H7 (cell line): ENCODE measurements at regions not wholly inside any gene's neighbourhood (a gene's known extent, or its start where the extent isn't known, plus 50 kb on each side); places are given as distances from the start of the nearest gene placed in this dataset.

Experiments
- DNase-seq: peaks from one replicate; pipeline ENCODE4 v3.0.0; 2012
- H3K27me3 ChIP-seq: 2 replicates; pipeline ENCODE4 v1.6.0; 2011; ENCODE audit warnings: mild to moderate bottlenecking, low read length; ENCODE audit not compliant: control insufficient read depth, insufficient read depth
- H3K36me3 ChIP-seq: replicated peaks from 2 replicates; pipeline ENCODE4 v1.5.1; 2011; ENCODE audit warnings: low read length; ENCODE audit not compliant: control insufficient read depth, insufficient read depth
- H3K4me3 ChIP-seq: 2 replicates; pipeline ENCODE4 v1.5.1; 2011; ENCODE audit warnings: low read depth, mild to moderate bottlenecking, control low read depth, low read length, moderate library complexity; ENCODE audit not compliant: insufficient read depth

DNA sequence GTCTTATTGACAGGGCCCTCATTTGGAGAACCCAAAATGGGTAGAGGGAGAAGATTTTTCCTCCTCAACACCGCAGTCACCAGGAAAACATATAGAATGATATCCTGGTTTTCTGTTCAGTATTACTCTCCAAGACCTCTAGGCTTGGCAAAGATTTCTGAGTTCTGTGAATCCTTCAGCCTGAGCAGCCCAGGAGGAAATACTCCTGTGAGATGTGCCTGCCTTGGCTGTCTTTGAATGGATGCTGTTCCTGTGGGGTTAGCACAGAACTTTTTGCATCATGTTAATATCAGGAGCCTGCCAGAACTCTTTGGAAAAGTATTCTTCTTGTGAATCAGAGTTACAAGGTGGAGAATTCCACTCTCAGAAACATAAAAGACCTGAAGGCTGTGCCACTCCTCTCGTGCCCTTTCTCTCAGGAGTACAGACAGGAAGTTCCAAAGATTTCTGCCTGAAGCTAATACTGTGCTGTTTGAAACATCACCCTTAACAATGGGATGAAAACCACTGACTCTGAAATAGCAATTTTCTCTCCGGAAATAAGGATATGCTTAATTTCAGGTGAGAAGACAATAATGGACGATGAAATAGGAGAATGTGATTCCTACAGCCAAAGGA, 520.1 kb upstream of the NBEA start:
- no peak for DNase-seq
- no peaks in the 10 kb centered on the region for H3K36me3 ChIP-seq
- H3K27me3 ChIP-seq, result no peaks in the 10 kb centered on the region
- H3K4me3 ChIP-seq, result no peak overlapping the region

DNA sequence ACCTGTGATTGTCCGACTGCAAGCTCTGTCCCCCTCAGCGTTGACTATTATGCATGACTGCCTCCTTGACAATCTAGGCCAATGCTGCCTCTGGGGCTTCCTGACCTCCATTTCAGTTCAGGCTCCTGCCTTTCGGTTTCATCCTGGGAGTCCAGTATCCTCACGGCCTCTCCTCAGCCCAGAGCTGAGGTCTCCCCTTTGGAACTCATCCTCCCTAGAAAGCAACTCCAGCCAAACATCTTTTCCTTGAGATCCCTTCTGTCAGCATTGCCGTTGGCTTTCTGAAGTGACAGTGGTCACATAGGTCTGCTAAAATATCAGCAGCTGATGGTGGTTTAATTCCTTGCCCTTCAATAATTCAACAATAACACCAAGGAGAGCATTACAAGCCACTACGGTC, 519.1 kb upstream of the NBEA start:
- Histone ChIP-seq H3K36me3 (no peaks in the 10 kb centered on the region), H3K4me3 (no peak overlapping the region), H3K27me3 (no peaks in the 10 kb centered on the region)
- no peak for DNase-seq

- no peak for DNase-seq
- no peak overlapping the region for H3K4me3 ChIP-seq
- H3K27me3 ChIP-seq, result no peaks in the 10 kb centered on the region
Observed at GRCh38 chr13:34425327-34425949, 516.6 kb upstream of the NBEA start.

DNA sequence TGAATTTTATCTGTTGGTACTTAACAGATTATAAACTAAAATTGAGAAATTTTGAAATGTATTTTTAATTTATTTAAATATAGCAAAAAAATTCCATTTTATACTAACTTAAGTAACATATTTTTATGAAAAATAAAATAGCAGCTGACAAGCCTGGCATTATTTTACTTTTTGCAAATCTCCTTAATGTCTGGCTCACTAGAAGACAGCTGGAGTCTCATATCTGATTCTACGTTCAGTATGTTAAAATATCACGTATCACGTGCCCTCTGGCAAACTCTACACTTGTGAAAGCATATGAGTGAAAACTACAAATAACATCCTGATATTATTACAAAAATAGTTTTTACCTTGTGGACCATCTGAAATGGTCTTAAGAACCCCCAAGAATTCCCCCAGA, 513.2 kb upstream of the NBEA start:
- Histone ChIP-seq H3K27me3 (no peaks in the 10 kb centered on the region), H3K36me3 (no peaks in the 10 kb centered on the region), H3K4me3 (no peak overlapping the region)
- DNase-seq, result no peak

More at GRCh38 chr13:34425327-34425949, 516.6 kb upstream of the NBEA start:
- no peaks in the 10 kb centered on the region for H3K36me3 ChIP-seq

GRCh38 chr13:34430294-34430693, 511.8 kb upstream of the NBEA start:
- Histone ChIP-seq H3K36me3 (no peaks in the 10 kb centered on the region), H3K4me3 (no peak overlapping the region), H3K27me3 (no peaks in the 10 kb centered on the region)
- no peak for DNase-seq

DNA sequence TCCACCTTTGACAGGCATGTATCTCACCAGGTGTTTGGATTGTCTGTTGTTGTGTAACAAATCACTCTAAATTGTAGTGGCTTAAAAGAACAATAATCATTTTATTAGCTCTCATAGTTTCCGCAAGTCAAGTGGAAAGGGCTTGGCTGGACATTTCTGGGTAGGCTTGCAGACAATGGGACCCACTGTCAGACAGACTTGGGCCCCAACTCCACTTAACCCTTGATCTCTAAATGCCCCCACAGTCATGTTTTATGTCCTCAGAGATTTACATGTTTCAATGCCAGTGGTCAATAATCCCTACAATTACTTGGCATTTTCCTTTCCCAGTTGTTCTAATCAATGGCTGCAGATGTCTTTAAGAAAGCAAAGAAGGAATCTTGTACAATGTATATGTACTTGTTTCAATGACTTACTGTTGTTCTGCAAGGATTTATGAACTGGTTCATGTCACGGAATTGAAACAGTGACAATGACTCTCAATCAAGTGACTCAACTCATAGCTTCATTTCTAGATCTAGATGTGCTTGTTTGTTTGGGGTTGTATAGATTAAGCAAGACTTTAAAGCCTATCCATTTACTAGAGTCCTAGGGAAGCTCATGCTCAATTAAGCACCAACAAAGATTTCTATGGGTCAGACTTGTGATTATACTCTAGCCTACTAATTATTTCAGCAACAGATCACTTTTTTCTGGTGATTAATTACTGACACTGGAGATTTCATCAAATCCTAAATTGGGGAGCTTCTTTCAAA, 510.1 kb upstream of the NBEA start:
- Histone ChIP-seq H3K36me3 (no peaks in the 10 kb centered on the region), H3K27me3 (no peaks in the 10 kb centered on the region), H3K4me3 (no peak overlapping the region)
- no peak for DNase-seq

DNA sequence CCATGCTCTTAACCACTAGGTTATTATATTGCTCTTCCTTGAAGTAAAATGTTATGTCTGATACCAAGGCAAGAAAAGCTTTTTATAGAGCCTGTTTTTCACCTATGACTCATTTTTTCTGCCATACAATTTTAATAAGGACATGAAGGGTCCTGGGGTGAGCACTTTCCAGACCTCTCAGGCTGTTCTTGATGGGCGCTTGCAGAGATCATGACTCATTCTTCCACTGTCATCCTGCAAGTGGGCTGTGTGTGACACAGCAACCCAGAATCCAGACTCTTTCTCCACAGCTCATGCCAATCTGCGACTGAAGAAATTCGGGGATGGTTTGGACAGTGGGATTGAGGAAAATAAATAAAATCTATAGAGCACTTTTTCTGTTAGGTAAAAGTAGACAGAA, 506.7 kb upstream of the NBEA start:
- Histone ChIP-seq H3K27me3 (no peaks in the 10 kb centered on the region), H3K4me3 (no peak overlapping the region), H3K36me3 (no peaks in the 10 kb centered on the region)
- DNase-seq, result no peak

- DNase-seq, result no peak
- Histone ChIP-seq H3K27me3 (no peaks in the 10 kb centered on the region), H3K36me3 (no peaks in the 10 kb centered on the region), H3K4me3 (no peak overlapping the region)
Observed at GRCh38 chr13:34437873-34438272, 504.2 kb upstream of the NBEA start.

DNA sequence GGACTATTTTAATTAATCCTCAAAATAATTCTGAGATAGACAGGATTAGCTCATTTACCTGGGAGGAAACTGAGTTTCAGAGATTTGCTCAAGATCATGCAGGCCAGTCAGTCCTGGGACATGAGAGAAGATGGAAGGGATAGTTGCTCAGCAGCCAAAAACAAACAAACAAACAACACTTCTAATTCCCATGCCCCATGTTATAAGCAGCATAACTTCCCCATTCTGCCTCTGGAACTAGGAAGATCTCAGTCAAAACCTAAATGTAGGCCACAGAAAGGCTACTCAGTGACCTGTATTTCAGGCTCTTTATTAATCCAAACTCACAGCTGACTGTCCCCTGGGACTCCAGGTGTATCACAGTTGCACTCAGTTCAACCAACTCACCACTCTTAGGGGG, 489.2 kb upstream of the NBEA start:
- no peak overlapping the region for H3K4me3 ChIP-seq
- DNase-seq, result no peak
- no peaks in the 10 kb centered on the region for H3K27me3 ChIP-seq
- H3K36me3 ChIP-seq, result no peaks in the 10 kb centered on the region

- Histone ChIP-seq H3K4me3 (no peak overlapping the region), H3K36me3 (no peaks in the 10 kb centered on the region), H3K27me3 (no peaks in the 10 kb centered on the region)
- DNase-seq, result no peak
Observed at GRCh38 chr13:34458756-34459715, 483.0 kb upstream of the NBEA start.

- no peaks in the 10 kb centered on the region for H3K27me3 ChIP-seq
- no peak overlapping the region for H3K4me3 ChIP-seq
- DNase-seq, result no peak
- H3K36me3 ChIP-seq, result no peaks in the 10 kb centered on the region
Observed at GRCh38 chr13:34459856-34460255, 482.2 kb upstream of the NBEA start.

DNA sequence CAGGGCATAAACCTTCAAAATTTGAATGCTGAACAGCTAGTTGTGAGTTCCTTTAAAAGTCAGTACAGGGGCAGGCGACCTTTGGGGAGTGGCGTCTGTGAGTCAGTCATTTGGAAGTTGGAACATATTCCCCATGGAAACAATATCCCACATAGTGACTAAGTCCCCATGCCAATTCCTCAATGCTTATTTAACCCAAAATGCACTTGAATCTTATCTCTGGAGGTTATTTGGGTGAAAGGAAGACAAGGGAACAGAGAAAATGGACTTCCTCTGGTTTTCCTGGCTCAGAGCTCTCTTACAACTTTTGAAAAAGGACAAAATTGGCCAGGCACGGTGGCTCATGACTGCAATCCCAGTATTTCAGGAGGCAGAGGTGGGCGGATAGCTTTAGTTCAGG, 479.2 kb upstream of the NBEA start:
- DNase-seq, result no peak
- no peak overlapping the region for H3K4me3 ChIP-seq

DNA sequence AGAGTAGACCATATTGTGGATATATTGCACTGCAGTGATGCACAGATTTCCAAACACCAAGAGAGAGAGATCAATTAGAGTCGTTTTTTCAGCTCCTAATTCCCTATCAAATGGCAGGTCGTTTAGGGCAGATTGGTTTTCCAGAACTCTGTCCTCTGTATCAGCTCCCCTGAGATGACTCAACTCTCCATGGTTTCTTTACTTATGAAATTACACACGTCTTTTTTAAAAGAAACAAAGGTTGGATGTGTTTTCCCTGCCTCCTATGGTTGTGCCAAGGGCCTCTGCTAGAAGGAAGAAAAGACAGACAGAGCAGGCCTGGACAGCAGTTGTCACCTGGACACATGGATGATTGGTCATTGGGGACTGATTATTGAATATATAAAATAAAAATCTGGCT, 478.1 kb upstream of the NBEA start:
- no peaks in the 10 kb centered on the region for H3K27me3 ChIP-seq
- H3K4me3 ChIP-seq, result no peak overlapping the region
- H3K36me3 ChIP-seq, result no peaks in the 10 kb centered on the region
- DNase-seq, result no peak

More for the DNA sequence above, 479.2 kb upstream of the NBEA start:
- H3K27me3 ChIP-seq, result no peaks in the 10 kb centered on the region
- H3K36me3 ChIP-seq, result no peaks in the 10 kb centered on the region

GRCh38 chr13:34465423-34465922, 476.6 kb upstream of the NBEA start:
- H3K4me3 ChIP-seq, result no peak overlapping the region
- DNase-seq, result no peak
- no peaks in the 10 kb centered on the region for H3K36me3 ChIP-seq
- H3K27me3 ChIP-seq, result no peaks in the 10 kb centered on the region
